Breast epithelium (tissue), 4 donors: ENCODE measurements at regions not wholly inside any gene's neighbourhood (a gene's known extent, or its start where the extent isn't known, plus 50 kb on each side); places are given as distances from the start of the nearest gene placed in this dataset.

ENCODE experiments used
- DNase-seq, 2 donors: peaks; one replicate each; pipeline ENCODE4 v3.0.0-alpha.2; 2019; ENCODE audit warnings: low spot score in 2 of 2
- H3K27ac ChIP-seq, 2 donors: fragments of 200-600 bp; sonication (generic) in 1 of 2; one replicate each; pipeline ENCODE4 v1.5.1; 2016 to 2019; ENCODE audit warnings: mild to moderate bottlenecking in 1 of 2
- H3K27me3 ChIP-seq, 2 donors: fragments of 200-600 bp; sonication (generic) in 1 of 2; one replicate each; pipeline versions ENCODE4 v1.5.1 to v1.6.0; 2017 to 2019; ENCODE audit warnings: control low read depth in 1 of 2, mild to moderate bottlenecking in 1 of 2
- H3K36me3 ChIP-seq: fragments of 200-600 bp; one replicate; pipeline ENCODE4 v1.5.1; 2019
- H3K4me1 ChIP-seq, 2 donors: fragments of 200-600 bp; sonication (generic); one replicate each; pipeline ENCODE4 v1.5.1; 2016 to 2019; ENCODE audit warnings: control low read depth in 1 of 2
- H3K4me3 ChIP-seq, 3 donors: fragments of 200-600 bp; sonication (generic); 1 replicate in 2 of 3; 2 replicates in 1 of 3; pipeline ENCODE4 v1.5.1; 2016 to 2019; ENCODE audit warnings: mild to moderate bottlenecking in 3 of 3, moderate library complexity in 2 of 3
- H3K9me3 ChIP-seq, 2 donors: fragments of 200-600 bp; sonication (generic) in 1 of 2; one replicate each; pipeline ENCODE4 v1.5.1; 2016 to 2019; ENCODE audit warnings: control low read depth in 1 of 2
- POLR2A ChIP-seq: fragments of 450-650 bp; IDR thresholded peaks from one replicate; pipeline ENCODE4 v1.6.1; 2016; ENCODE audit warnings: antibody characterized with exemption, mild to moderate bottlenecking, moderate library complexity
- POLR2AphosphoS5 ChIP-seq, 3 donors: sonication (generic); formaldehyde crosslinking; IDR thresholded peaks; one replicate each; pipeline ENCODE4 v1.6.1; 2017; ENCODE audit warnings: antibody characterized with exemption in 3 of 3
- intact Hi-C: fragments of 100-400 bp; cut with DNase I; formaldehyde crosslinking; loops from one replicate; pipeline ENCODE4 v1.15.1; 2023; ENCODE audit warnings: low total_unique reads
- TF ChIP-seq, protein P1 (sequence below), 3 donors: fragments of 450-650 bp; IDR thresholded peaks; one replicate each; pipeline ENCODE4 v1.5.1; 2016 to 2017; ENCODE audit warnings: antibody characterized with exemption in 3 of 3, mild to moderate bottlenecking in 3 of 3, moderate library complexity in 3 of 3

- H3K4me1 ChIP-seq = no peaks in the 10 kb centered on the region
- no peaks in the 10 kb centered on the region for H3K36me3 ChIP-seq
- no peak overlapping the region for H3K27ac ChIP-seq
- H3K27me3 ChIP-seq = no peaks in the 10 kb centered on the region
- peak in 1 of 2 donors; percentile 42 for DNase-seq
- no peak for TF ChIP-seq POLR2AphosphoS5 (IDR thresholded peaks at IDR 0.05)
- TF ChIP-seq, protein P1, sequence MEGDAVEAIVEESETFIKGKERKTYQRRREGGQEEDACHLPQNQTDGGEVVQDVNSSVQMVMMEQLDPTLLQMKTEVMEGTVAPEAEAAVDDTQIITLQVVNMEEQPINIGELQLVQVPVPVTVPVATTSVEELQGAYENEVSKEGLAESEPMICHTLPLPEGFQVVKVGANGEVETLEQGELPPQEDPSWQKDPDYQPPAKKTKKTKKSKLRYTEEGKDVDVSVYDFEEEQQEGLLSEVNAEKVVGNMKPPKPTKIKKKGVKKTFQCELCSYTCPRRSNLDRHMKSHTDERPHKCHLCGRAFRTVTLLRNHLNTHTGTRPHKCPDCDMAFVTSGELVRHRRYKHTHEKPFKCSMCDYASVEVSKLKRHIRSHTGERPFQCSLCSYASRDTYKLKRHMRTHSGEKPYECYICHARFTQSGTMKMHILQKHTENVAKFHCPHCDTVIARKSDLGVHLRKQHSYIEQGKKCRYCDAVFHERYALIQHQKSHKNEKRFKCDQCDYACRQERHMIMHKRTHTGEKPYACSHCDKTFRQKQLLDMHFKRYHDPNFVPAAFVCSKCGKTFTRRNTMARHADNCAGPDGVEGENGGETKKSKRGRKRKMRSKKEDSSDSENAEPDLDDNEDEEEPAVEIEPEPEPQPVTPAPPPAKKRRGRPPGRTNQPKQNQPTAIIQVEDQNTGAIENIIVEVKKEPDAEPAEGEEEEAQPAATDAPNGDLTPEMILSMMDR (IDR thresholded peaks at IDR 0.05) = no peak
- TF ChIP-seq POLR2A = no peak
- intact Hi-C loops = no loop called here
- no peak overlapping the region for H3K4me3 ChIP-seq
- no peaks in the 10 kb centered on the region for H3K9me3 ChIP-seq
Measured at GRCh38 chr6:10278746-10279145, 136.1 kb downstream of the TFAP2A start.

DNA sequence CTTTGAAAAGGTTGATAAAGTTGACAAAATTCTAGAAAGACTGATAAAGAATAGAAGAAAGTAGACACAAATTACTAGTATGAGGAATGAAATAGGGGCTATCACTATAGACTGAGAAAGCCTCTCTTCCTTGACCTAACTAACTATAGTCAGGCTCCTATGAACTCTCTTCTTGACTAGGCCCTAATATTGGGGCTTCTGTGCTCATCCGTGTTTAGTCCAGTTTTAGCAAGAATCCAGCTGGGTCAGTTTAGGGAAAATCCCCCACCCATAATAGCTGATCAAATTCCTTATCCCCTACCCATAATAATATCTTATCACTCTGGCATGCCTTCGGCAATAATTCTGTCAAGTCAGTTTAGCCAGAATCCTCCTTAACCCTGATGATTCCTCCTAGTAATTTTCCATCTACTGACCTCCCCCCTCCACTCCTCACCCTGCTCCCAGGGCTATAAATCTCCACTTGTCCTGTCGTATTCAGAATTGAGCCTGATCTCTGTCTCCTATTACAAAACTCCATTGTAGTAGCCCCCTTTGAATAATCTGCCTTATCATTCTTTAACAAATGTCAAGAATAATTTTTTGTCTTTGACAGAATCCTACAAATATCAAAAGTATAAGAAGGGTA lies 138.1 kb downstream of the TFAP2A start:
- H3K4me3 ChIP-seq = no peak overlapping the region
- H3K9me3 ChIP-seq = no peaks in the 10 kb centered on the region
- H3K4me1 ChIP-seq = no peaks in the 10 kb centered on the region
- intact Hi-C loops = no loop called here
- no peak overlapping the region for H3K27ac ChIP-seq
- H3K27me3 ChIP-seq = no peaks in the 10 kb centered on the region
- H3K36me3 ChIP-seq = no peaks in the 10 kb centered on the region
- TF ChIP-seq, protein P1 (IDR thresholded peaks at IDR 0.05) = no peak
- TF ChIP-seq POLR2AphosphoS5 (IDR thresholded peaks at IDR 0.05) (no peak), POLR2A (no peak)
- no peak for DNase-seq

GRCh38 chr6:10276106-10276505 lies 138.8 kb downstream of the TFAP2A start:
- Histone ChIP-seq H3K27me3 (no peaks in the 10 kb centered on the region), H3K4me3 (no peak overlapping the region), H3K27ac (no peak overlapping the region), H3K9me3 (no peaks in the 10 kb centered on the region), H3K4me1 (no peaks in the 10 kb centered on the region), H3K36me3 (no peaks in the 10 kb centered on the region)
- TF ChIP-seq POLR2AphosphoS5 (IDR thresholded peaks at IDR 0.05) (no peak), POLR2A (no peak)
- TF ChIP-seq, protein P1 (IDR thresholded peaks at IDR 0.05) = no peak
- no peak for DNase-seq
- intact Hi-C loops = no loop called here

GRCh38 chr6:10272591-10272990 lies 142.3 kb downstream of the TFAP2A start:
- Histone ChIP-seq H3K27me3 (no peaks in the 10 kb centered on the region), H3K4me1 (no peaks in the 10 kb centered on the region), H3K4me3 (no peak overlapping the region), H3K9me3 (no peaks in the 10 kb centered on the region), H3K36me3 (no peaks in the 10 kb centered on the region), H3K27ac (no peak overlapping the region)
- intact Hi-C loops = no loop called here
- no peak for TF ChIP-seq POLR2A
- TF ChIP-seq, protein P1 (IDR thresholded peaks at IDR 0.05) = no peak
- TF ChIP-seq POLR2AphosphoS5 (IDR thresholded peaks at IDR 0.05) = no peak
- DNase-seq = no peak

GRCh38 chr6:10271982-10272381 lies 142.9 kb downstream of the TFAP2A start:
- no peaks in the 10 kb centered on the region for H3K4me1 ChIP-seq
- intact Hi-C loops = no loop called here
- H3K27me3 ChIP-seq = no peaks in the 10 kb centered on the region
- H3K36me3 ChIP-seq = no peaks in the 10 kb centered on the region
- no peak overlapping the region for H3K4me3 ChIP-seq
- no peak overlapping the region for H3K27ac ChIP-seq
- no peak for DNase-seq
- H3K9me3 ChIP-seq = no peaks in the 10 kb centered on the region
- TF ChIP-seq POLR2AphosphoS5 (IDR thresholded peaks at IDR 0.05) (no peak), POLR2A (no peak)
